Heart left ventricle (tissue), 13 donors: ENCODE measurements at regions not wholly inside any gene's neighbourhood (a gene's known extent, or its start where the extent isn't known, plus 50 kb on each side); places are given as distances from the start of the nearest gene placed in this dataset.

Experiments
- CTCF ChIP-seq, 12 donors: fragments of 200-600 bp; sonication (generic) in 4 of 12; IDR thresholded peaks; one replicate each; pipeline versions ENCODE4 v1.5.0 to v1.8.0; 2018 to 2022; ENCODE audit warnings: antibody characterized with exemption in 12 of 12, mild to moderate bottlenecking in 5 of 12
- POLR2A ChIP-seq, 2 donors: fragments of 450-650 bp; IDR thresholded peaks; one replicate each; pipeline ENCODE4 v1.6.1; 2017; ENCODE audit warnings: antibody characterized with exemption in 2 of 2, mild to moderate bottlenecking in 2 of 2, moderate library complexity in 2 of 2
- donor health status: ischemic (EF 13 %, LVEDD 7.1; RV severe dilation, severe dysfunction).
- donor health status: DM: no; HTN: yes; CAD: no.
- donor health status: DM: no; HTN: no; CAD: no.
- donor health status: ischemic (EF 25% LVEDD 6.9; RV normal size, moderate dysfunction).
- donor health status: ischemic (EF 25% LVEDD 5.7; RV mildly dilated, moderate dysfunction).
- donor health status: ischemic (EF 35%, LVEDD 5.7; RV mildly dilated, moderate dysfunction).
- donor health status: nonischemic (EF 11% LVEDD 7.7; RV severe dilation, severe dysfunction).
- donor health status: DM: yes; HTN: yes; CAD: no.
- donor health status: PGD.
- donor health status: ischemic (EF 29% LVEDD 5.4; RV normal size, mild dysfunction).
- donor health status: nonischemic (EF 23%, LVEDD 6.1; RV moderate dilation, normal function).

GRCh38 chr12:59911516-59911915, 315.7 kb downstream of the SLC16A7 start:
- TF ChIP-seq CTCF (IDR thresholded peaks at IDR 0.05) (no peak), POLR2A (IDR thresholded peaks at IDR 0.05) (no peak)
